IMR-90 (cell line): ENCODE measurements at regions not wholly inside any gene's neighbourhood (a gene's known extent, or its start where the extent isn't known, plus 50 kb on each side); places are given as distances from the start of the nearest gene placed in this dataset.
"Not testable (repeated sequence)": the region's sequence is repeated elsewhere in the genome, so short reads cannot be mapped to it uniquely, and the experiment has no call there.

Experiments used
- ATAC-seq: fragments of 200-7000 bp; cut with Tn5 transposase; 2 replicates; pipeline ENCODE4 v1.9.1; 2020; ENCODE audit warnings: low read depth, mild to moderate bottlenecking, moderate library complexity
- BruUV-seq: library from RNA; stranded (reverse); fragments of 400-500 nt; replicated peaks from 2 replicates; lab custom pipeline; 2021; lab: Mats Ljungman, UMichigan
- CTCF ChIA-PET: fragments of 300-600 bp; formaldehyde crosslinking; extraction: SDS; loops from one replicate; lab custom pipeline; 2021; ENCODE audit warnings: antibody characterized with exemption; lab: Yijun Ruan, JAX
- POLR2A ChIA-PET: fragments of 300-600 bp; sonication (Branson Sonifier 250); formaldehyde crosslinking; loops from one replicate; lab custom pipeline; 2022; ENCODE audit warnings: antibody characterized with exemption; ENCODE audit not compliant: unreplicated experiment; lab: Charles Lee
- DNase-seq: peaks from one replicate; pipeline ENCODE4 v3.0.0; 2013
- H2AFZ ChIP-seq: replicated peaks from 2 replicates; pipeline ENCODE3; 2013; ENCODE audit warnings: low read length, mild to moderate bottlenecking; ENCODE audit not compliant: poor library complexity
- H2AK5ac ChIP-seq: 2 replicates; pipeline ENCODE4 v1.6.1; 2013; ENCODE audit warnings: low read depth, low read length, inconsistent platforms
- H2AK9ac ChIP-seq: replicated peaks from 2 replicates; pipeline ENCODE3; 2013; ENCODE audit warnings: mild to moderate bottlenecking, low read depth, low read length, moderate library complexity; ENCODE audit not compliant: poor library complexity
- H2BK120ac ChIP-seq: 2 replicates; pipeline ENCODE4 v1.6.1; 2013; ENCODE audit warnings: low read depth, low read length, inconsistent platforms
- H2BK15ac ChIP-seq: 3 replicates; pipeline ENCODE4 v1.6.1; 2013; ENCODE audit warnings: low read depth, low read length, inconsistent platforms
- H2BK20ac ChIP-seq: 2 replicates; pipeline ENCODE4 v1.6.1; 2013; ENCODE audit warnings: low read depth, mild to moderate bottlenecking, inconsistent platforms, low read length, moderate library complexity
- H2BK5ac ChIP-seq: 2 replicates; pipeline ENCODE4 v1.6.1; 2013; ENCODE audit warnings: mild to moderate bottlenecking, low read depth, low read length, inconsistent platforms; ENCODE audit not compliant: poor library complexity, severe bottlenecking
- H3K14ac ChIP-seq: replicated peaks from 2 replicates; pipeline ENCODE4 v1.6.1; 2013; ENCODE audit warnings: low read depth, low read length, inconsistent platforms
- H3K18ac ChIP-seq: 2 replicates; pipeline ENCODE4 v1.6.1; 2013; ENCODE audit warnings: low read depth, low read length, control low read depth
- H3K23ac ChIP-seq: 2 replicates; pipeline ENCODE4 v1.6.1; 2013; ENCODE audit warnings: low read depth, low read length, inconsistent platforms
- H3K27ac ChIP-seq: 2 replicates; pipeline ENCODE4 v1.5.1; 2013; ENCODE audit warnings: mild to moderate bottlenecking, control low read depth, low read length; ENCODE audit not compliant: insufficient read depth
- H3K27me3 ChIP-seq: 2 replicates; pipeline ENCODE4 v1.6.1; 2013; ENCODE audit warnings: low read length; ENCODE audit not compliant: control insufficient read depth, insufficient read depth
- H3K36me3 ChIP-seq: 2 replicates; pipeline ENCODE4 v1.6.1; 2013; ENCODE audit warnings: low read length, mixed read lengths; ENCODE audit not compliant: control insufficient read depth, insufficient read depth
- H3K4ac ChIP-seq: 2 replicates; pipeline ENCODE4 v1.6.1; 2013; ENCODE audit warnings: low read depth, low read length, inconsistent platforms
- H3K4me1 ChIP-seq: 2 replicates; pipeline ENCODE4 v1.6.1; 2013; ENCODE audit warnings: low read length, mixed read lengths; ENCODE audit not compliant: control insufficient read depth, insufficient read depth
- H3K4me2 ChIP-seq: 2 replicates; pipeline ENCODE4 v1.6.1; 2013; ENCODE audit warnings: low read depth, mild to moderate bottlenecking, control low read depth, low read length, moderate library complexity
- H3K4me3 ChIP-seq: 2 replicates; pipeline ENCODE4 v1.5.1; 2013; ENCODE audit warnings: low read depth, mild to moderate bottlenecking, control low read depth, low read length, moderate library complexity; ENCODE audit not compliant: insufficient read depth
- H3K56ac ChIP-seq: 2 replicates; pipeline ENCODE4 v1.6.1; 2013; ENCODE audit warnings: low read length, inconsistent platforms; ENCODE audit not compliant: insufficient read depth; ENCODE audit errors: extremely low read depth
- H3K79me1 ChIP-seq, 2 experiments: 2 replicates each; pipeline ENCODE4 v1.6.1; 2013; ENCODE audit warnings: low read length in 2 of 2, inconsistent platforms in 1 of 2, low read depth in 1 of 2
- H3K9ac ChIP-seq: 2 replicates; pipeline ENCODE4 v1.6.1; 2013; ENCODE audit warnings: low read depth, low read length, control low read depth
- H3K9me1 ChIP-seq: 2 replicates; pipeline ENCODE4 v1.6.1; 2013; ENCODE audit warnings: low read length, inconsistent platforms; ENCODE audit not compliant: insufficient read depth
- H3K9me3 ChIP-seq: 2 replicates; pipeline ENCODE4 v1.6.1; 2013; ENCODE audit warnings: low read length; ENCODE audit not compliant: control insufficient read depth, insufficient read depth
- H4K20me1 ChIP-seq: 2 replicates; pipeline ENCODE4 v1.6.1; 2013; ENCODE audit warnings: low read length, inconsistent platforms; ENCODE audit not compliant: insufficient read depth
- H4K5ac ChIP-seq: 2 replicates; pipeline ENCODE4 v1.6.1; 2013; ENCODE audit warnings: mild to moderate bottlenecking, low read depth, low read length, control low read depth
- H4K8ac ChIP-seq, 2 experiments: 2 replicates each; pipeline ENCODE4 v1.6.1; 2013; ENCODE audit warnings: low read depth in 2 of 2, low read length in 2 of 2, control low read depth in 1 of 2, inconsistent platforms in 1 of 2
- H4K91ac ChIP-seq: 2 replicates; pipeline ENCODE4 v1.6.1; 2013; ENCODE audit warnings: low read depth, low read length, inconsistent platforms; ENCODE audit not compliant: insufficient read depth
- WGBS, 2 experiments: methylation state at CpG; one replicate each; pipeline versions ENCODE4 v1.1.5 to v1.1.7; 2013; ENCODE audit warnings: missing lambda C conversion rate in 2 of 2; ENCODE audit not compliant: insufficient read length in 1 of 2; ENCODE audit errors: extremely low coverage in 2 of 2; 5-methylcytosine and 5-hydroxymethylcytosine counted together
- dilution Hi-C: fragments of 300-500 bp; cut with HindIII; formaldehyde crosslinking; loops from one replicate; pipeline ENCODE4 v1.14.3; 2018; ENCODE audit warnings: low sequenced_read_pairs; ENCODE audit not compliant: unreplicated experiment
- in situ Hi-C: fragments of 300-500 bp; cut with MboI; formaldehyde crosslinking; loops from 3 replicates; pipeline ENCODE4 v1.14.3; 2019; ENCODE audit warnings: low sequenced_read_pairs, inconsistent platforms, mixed read lengths
- intact Hi-C: fragments of 100-400 bp; cut with micrococcal nuclease; formaldehyde crosslinking; loops from 2 replicates; pipeline ENCODE4 v1.10.0; 2022

- H3K36me3 ChIP-seq, POLR2A ChIA-PET, BruUV-seq, DNase-seq, H3K23ac ChIP-seq, CTCF ChIA-PET, H2BK5ac ChIP-seq, H3K56ac ChIP-seq, H3K4me1 ChIP-seq, H3K18ac ChIP-seq, H2BK15ac ChIP-seq, H3K4ac ChIP-seq, H3K9ac ChIP-seq, H2AFZ ChIP-seq, H3K79me1 ChIP-seq, H3K27me3 ChIP-seq, H4K5ac ChIP-seq, H3K9me3 ChIP-seq, in situ Hi-C loops, H3K9me1 ChIP-seq, intact Hi-C loops, H2AK9ac ChIP-seq, H4K8ac ChIP-seq, H3K4me3 ChIP-seq, dilution Hi-C loops, H2BK120ac ChIP-seq, H3K27ac ChIP-seq, H2BK20ac ChIP-seq, H4K91ac ChIP-seq, H3K14ac ChIP-seq, H2AK5ac ChIP-seq, H4K20me1 ChIP-seq, ATAC-seq, H3K4me2 ChIP-seq: not testable (repeated sequence)
- no CpG with 5 or more reads among the region's 27 CpGs for WGBS, 2 experiments
Observed at GRCh38 chr1:605279-605678, 81.2 kb downstream of the OR4F16 start.

- H3K9ac ChIP-seq, DNase-seq, in situ Hi-C loops, CTCF ChIA-PET, H4K8ac ChIP-seq, H2BK5ac ChIP-seq, H3K9me3 ChIP-seq, ATAC-seq, H3K4me2 ChIP-seq, H4K5ac ChIP-seq, H3K4me3 ChIP-seq, H2AK5ac ChIP-seq, intact Hi-C loops, POLR2A ChIA-PET, H2AFZ ChIP-seq, H3K27me3 ChIP-seq, H3K18ac ChIP-seq, H3K56ac ChIP-seq, H2BK15ac ChIP-seq, H3K79me1 ChIP-seq, BruUV-seq, H3K36me3 ChIP-seq, H3K23ac ChIP-seq, H2BK120ac ChIP-seq, H4K20me1 ChIP-seq, H4K91ac ChIP-seq, dilution Hi-C loops, H3K4me1 ChIP-seq, H3K14ac ChIP-seq, H2BK20ac ChIP-seq, H3K9me1 ChIP-seq, H3K4ac ChIP-seq, H2AK9ac ChIP-seq, H3K27ac ChIP-seq: not testable (repeated sequence)
- WGBS, 2 experiments: no CpG with 5 or more reads among the region's 8 CpGs
Observed at GRCh38 chr1:588211-588610, 98.2 kb downstream of the OR4F16 start.
